ENCODE measurements at regions not wholly inside any gene's neighbourhood (a gene's known extent, or its start where the extent isn't known, plus 50 kb on each side); places are given as distances from the start of the nearest gene placed in this dataset.

- no peak for DNase-seq (ENCODE audit: low spot score)
These were observed 104.7 kb upstream of the LINGO1 start for GRCh38 chr15:77737238-77738037.

GRCh38 chr15:77734306-77734705, 101.6 kb upstream of the LINGO1 start:
- no peak for DNase-seq (ENCODE audit: low spot score)

- DNase-seq (ENCODE audit: low spot score) = no peak
These were observed 101.0 kb upstream of the LINGO1 start for GRCh38 chr15:77733579-77734300.

- no peak for DNase-seq (ENCODE audit: low spot score)
These were observed 100.0 kb upstream of the LINGO1 start for GRCh38 chr15:77732514-77733335.

- DNase-seq (ENCODE audit: low spot score) = no peak
These were observed 99.2 kb upstream of the LINGO1 start for GRCh38 chr15:77731945-77732344.

GRCh38 chr15:77731067-77731466, 98.4 kb upstream of the LINGO1 start:
- no peak for DNase-seq (ENCODE audit: low spot score)

GRCh38 chr15:77727635-77728304, 95.1 kb upstream of the LINGO1 start:
- DNase-seq (ENCODE audit: low spot score) = no peak

DNA sequence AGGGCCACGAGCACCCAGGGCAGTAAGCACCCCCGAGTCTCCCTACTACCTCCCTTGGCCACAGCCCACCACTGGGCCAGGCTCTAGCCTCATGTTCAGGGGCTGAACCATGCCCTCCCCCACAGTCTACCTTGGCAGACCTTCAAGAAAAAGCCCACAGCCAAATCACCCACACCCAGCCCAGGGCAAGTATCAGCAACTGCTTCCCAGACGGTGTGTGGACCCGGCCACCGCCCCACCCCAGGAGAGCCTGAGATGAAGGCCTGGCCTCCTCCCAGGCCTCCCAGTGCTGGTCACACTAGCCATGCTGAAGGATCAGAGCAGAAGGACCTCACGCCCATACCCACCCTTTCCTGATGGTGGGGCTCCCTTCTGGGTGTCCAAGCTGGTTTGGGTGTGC, 92.0 kb upstream of the LINGO1 start:
- DNase-seq (ENCODE audit: low spot score) = no peak

- DNase-seq (ENCODE audit: low spot score) = no peak
These were observed 91.0 kb upstream of the LINGO1 start for GRCh38 chr15:77723756-77724155.

GRCh38 chr15:77722759-77723460, 90.2 kb upstream of the LINGO1 start:
- DNase-seq (ENCODE audit: low spot score) = no peak

DNA sequence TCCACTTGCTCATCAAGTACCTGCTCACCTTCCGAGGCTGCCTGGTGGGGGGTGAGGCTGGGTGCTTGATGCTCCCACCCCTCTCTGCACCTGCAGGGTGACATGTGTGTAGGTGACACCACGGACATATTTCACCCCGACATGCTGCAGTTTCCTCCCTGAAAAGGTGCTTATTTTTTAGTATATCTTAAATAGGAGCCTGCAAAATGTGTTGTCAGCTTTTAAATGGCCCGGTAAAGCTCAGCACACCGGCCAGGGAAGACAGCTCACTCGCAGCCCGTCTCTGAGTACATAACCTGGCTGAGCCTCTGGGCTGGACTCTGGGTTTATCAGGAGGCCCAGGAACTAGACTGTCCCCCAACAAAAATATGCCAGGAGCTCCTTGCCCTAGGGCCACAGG, 89.3 kb upstream of the LINGO1 start:
- DNase-seq (ENCODE audit: low spot score) = no peak

DNA sequence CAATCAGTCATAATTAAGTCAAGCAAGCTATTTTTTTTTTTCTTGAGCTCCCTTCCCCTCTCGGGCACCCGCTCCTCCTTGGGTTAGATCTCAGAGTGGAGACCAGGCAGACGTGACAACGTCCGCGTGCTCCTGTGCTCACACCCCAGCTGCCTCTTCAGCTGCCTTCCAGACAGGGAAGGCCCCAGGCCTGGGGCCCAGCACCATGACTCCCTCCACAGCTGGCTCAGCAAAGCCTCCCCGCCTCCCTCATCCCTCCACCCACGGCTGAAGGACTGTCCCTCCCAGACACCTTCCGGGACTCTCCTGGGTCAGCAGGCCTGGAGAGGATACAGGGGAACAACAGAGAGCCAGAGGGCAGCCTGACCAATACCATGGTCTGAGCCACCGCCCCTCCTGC, 87.9 kb upstream of the LINGO1 start:
- no peak for DNase-seq (ENCODE audit: low spot score)

DNA sequence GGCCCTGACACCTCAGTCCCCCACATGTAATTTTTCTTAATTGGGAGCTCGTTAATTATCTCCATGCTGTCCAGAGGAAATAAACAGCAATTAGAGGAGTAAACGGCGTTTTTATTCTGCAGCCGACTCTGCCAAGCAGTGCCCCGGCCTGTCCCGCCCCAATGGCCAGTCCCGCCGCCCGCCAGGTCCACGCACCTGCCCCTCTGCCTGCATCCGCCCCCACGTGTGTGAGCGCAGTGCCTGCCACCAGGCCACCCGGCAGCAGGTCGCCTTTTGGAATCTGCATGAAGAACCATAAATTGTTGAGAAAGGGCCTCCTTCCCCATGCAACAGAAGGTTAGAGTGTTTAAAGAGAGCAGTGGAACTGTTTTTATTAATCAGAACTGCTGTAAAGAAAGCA, 87.5 kb upstream of the LINGO1 start:
- DNase-seq (ENCODE audit: low spot score) = no peak

- no peak for DNase-seq (ENCODE audit: low spot score)
These were observed 86.7 kb upstream of the LINGO1 start for GRCh38 chr15:77719450-77719849.

- DNase-seq (ENCODE audit: low spot score) = no peak
These were observed 84.8 kb upstream of the LINGO1 start for GRCh38 chr15:77717333-77717990.

DNA sequence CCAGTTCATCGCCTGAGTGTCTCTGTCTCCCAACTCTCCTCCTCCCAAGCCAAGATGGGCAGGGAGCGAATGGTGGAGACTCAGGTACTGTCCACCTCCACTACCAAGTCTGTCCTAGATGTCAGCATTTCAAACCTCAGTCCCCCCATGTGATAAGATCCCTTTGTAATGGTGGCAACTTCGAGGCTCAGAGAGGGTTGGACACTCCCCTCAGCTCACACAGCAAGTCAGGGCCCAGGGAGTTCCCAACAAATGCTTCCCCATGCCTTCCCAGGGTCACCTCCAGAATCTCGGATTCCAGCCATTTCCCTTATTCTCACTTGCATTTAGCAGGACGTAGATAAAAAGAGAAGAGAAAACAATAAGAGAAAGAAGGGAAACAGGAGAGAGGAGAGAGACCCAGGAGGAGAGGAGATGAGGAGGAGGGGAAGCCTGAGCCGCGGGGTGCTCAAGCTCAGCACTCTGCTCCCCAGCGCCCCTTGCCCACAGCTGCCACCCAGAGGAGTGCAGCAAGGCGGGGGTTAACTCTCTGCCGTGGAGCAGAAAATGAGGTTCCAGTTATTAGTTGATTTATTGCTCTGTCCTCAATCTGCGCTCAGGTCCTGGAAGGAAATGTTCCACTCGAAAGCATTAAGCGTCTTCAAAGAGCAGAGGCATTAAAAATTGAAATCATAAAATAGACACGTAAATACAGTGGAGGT, 84.1 kb upstream of the LINGO1 start:
- DNase-seq (ENCODE audit: low spot score) = no peak

- DNase-seq (ENCODE audit: low spot score) = no peak
These were observed 83.1 kb upstream of the LINGO1 start for GRCh38 chr15:77715860-77716259.

DNA sequence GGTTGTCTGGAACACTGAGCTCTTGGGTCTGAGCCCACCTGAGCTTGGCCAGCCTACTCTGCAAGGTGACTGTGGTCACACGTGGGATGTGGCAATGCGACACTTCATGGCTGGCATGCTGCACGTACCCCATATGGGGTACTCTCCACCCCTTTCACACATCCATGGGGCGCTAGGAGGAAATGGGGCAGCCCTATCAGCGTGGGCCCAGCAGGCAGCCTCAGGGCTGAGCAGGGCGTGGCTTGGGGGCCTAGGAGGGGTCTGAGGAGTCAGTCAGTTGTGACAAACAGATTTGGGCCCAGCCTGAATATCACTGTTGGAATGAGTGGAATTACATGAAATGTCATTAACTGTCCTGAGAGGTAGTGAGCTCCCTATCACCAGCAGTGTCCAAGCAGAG, 82.3 kb upstream of the LINGO1 start:
- no peak for DNase-seq (ENCODE audit: low spot score)

DNA sequence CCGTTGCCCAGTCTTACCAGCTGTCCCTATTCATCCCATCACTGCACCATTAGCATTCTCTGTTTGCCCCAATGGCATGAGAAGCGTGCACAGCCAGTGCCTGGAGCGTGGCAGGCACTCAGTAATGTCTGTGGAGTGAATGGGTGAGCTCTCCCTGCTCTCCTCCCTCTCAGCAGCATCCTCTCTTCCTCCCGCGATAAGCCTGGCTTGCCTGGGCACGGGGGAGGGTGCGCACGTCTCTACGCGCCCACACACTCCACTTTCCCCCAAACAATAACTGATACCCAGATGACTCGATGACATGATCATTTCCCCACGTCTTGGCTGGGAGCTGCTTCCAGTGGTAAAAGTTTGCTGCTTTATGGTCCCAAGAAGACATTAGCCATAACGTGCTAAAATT, 81.8 kb upstream of the LINGO1 start:
- no peak for DNase-seq (ENCODE audit: low spot score)

DNA sequence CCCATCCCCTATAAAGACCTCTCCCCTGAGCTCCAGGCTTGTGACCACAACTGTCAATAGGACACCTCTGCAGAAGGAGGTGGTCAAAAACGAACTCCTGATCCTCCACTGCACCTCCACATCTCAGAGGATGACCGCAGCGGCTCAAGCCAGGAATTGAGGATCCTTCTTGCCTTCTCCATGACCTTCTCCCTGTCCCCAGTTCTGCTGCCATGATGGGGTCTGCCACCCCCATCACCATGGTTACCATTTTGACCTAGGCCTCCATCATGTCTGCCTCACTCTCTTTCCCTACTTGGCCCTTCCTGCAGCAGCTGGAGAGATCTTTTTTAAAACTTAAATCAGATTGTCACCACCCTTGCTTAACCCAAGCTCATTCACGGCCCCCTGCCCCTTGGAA, 81.3 kb upstream of the LINGO1 start:
- no peak for DNase-seq (ENCODE audit: low spot score)
